ENCODE measurements at regions not wholly inside any gene's neighbourhood (a gene's known extent, or its start where the extent isn't known, plus 50 kb on each side); places are given as distances from the start of the nearest gene placed in this dataset.
A peak's percentile ranks its signal among the peaks of the same experiment; 100 is the strongest.

- no peak overlapping the region for H3K27ac ChIP-seq
- H3K4me3 ChIP-seq = no peak overlapping the region
These were observed 165.5 kb downstream of the ZIC1 start for GRCh38 chr3:147574621-147575020.

- H3K27ac ChIP-seq = no peak overlapping the region
- H3K4me3 ChIP-seq = no peak overlapping the region
These were observed 166.2 kb downstream of the ZIC1 start for GRCh38 chr3:147575391-147575790.

- no peak overlapping the region for H3K27ac ChIP-seq
- no peak overlapping the region for H3K4me3 ChIP-seq
These were observed 173.5 kb downstream of the ZIC1 start for GRCh38 chr3:147582642-147583041.

GRCh38 chr3:147589016-147589415, 179.9 kb downstream of the ZIC1 start:
- no peak overlapping the region for H3K27ac ChIP-seq
- no peak overlapping the region for H3K4me3 ChIP-seq

- Histone ChIP-seq H3K4me3 (no peak overlapping the region), H3K27ac (no peak overlapping the region)
These were observed 195.0 kb downstream of the ZIC1 start for GRCh38 chr3:147604136-147604535.

GRCh38 chr3:147613725-147614124, 204.6 kb downstream of the ZIC1 start:
- Histone ChIP-seq H3K4me3 (no peak overlapping the region), H3K27ac (no peak overlapping the region)

- no peak overlapping the region for H3K27ac ChIP-seq
- H3K4me3 ChIP-seq = no peak overlapping the region
These were observed 205.0 kb downstream of the ZIC1 start for GRCh38 chr3:147614210-147614609.

- no peak overlapping the region for H3K27ac ChIP-seq
These were observed 205.9 kb downstream of the ZIC1 start for GRCh38 chr3:147615035-147615434.

GRCh38 chr3:147616998-147617619, 207.9 kb downstream of the ZIC1 start:
- Histone ChIP-seq H3K27ac (no peak overlapping the region), H3K4me3 (no peak overlapping the region)

More at GRCh38 chr3:147615035-147615434, 205.9 kb downstream of the ZIC1 start:
- no peak overlapping the region for H3K4me3 ChIP-seq

GRCh38 chr3:147618691-147619090, 209.5 kb downstream of the ZIC1 start:
- no peak overlapping the region for H3K4me3 ChIP-seq
- no peak overlapping the region for H3K27ac ChIP-seq

- H3K27ac ChIP-seq = no peak overlapping the region
- H3K4me3 ChIP-seq = no peak overlapping the region
These were observed 210.9 kb downstream of the ZIC1 start for GRCh38 chr3:147619921-147620560.

GRCh38 chr3:147620906-147621305, 211.7 kb downstream of the ZIC1 start:
- H3K27ac ChIP-seq = no peak overlapping the region
- H3K4me3 ChIP-seq = no peak overlapping the region

GRCh38 chr3:147630921-147631415, 221.8 kb downstream of the ZIC1 start:
- no peak overlapping the region for H3K4me3 ChIP-seq
- no peak overlapping the region for H3K27ac ChIP-seq

GRCh38 chr3:147640781-147641180, 231.6 kb downstream of the ZIC1 start:
- Histone ChIP-seq H3K27ac (no peak overlapping the region), H3K4me3 (no peak overlapping the region)

- no peak overlapping the region for H3K4me3 ChIP-seq
- no peak overlapping the region for H3K27ac ChIP-seq
These were observed 236.6 kb downstream of the ZIC1 start for GRCh38 chr3:147645761-147646160.

- H3K27ac ChIP-seq = no peak overlapping the region
- H3K4me3 ChIP-seq = no peak overlapping the region
These were observed 240.3 kb downstream of the ZIC1 start for GRCh38 chr3:147649475-147649874.

GRCh38 chr3:147651107-147651778, 242.1 kb downstream of the ZIC1 start:
- Histone ChIP-seq H3K4me3 (no peak overlapping the region), H3K27ac (no peak overlapping the region)

- H3K27ac ChIP-seq = peak overlapping the region in 2 of 21 experiments; percentile 8 to 36
- H3K4me3 ChIP-seq = no peak overlapping the region
These were observed 243.6 kb downstream of the ZIC1 start for GRCh38 chr3:147652651-147653366.

- Histone ChIP-seq H3K27ac (peak overlapping the region in 2 of 21 experiments; percentile 8 to 36), H3K4me3 (no peak overlapping the region)
These were observed 244.3 kb downstream of the ZIC1 start for GRCh38 chr3:147653367-147653923.

- H3K4me3 ChIP-seq = no peak overlapping the region
- H3K27ac ChIP-seq = no peak overlapping the region
These were observed 245.7 kb downstream of the ZIC1 start for GRCh38 chr3:147654827-147655226.
